HL-60 (cell line): ENCODE measurements at regions not wholly inside any gene's neighbourhood (a gene's known extent, or its start where the extent isn't known, plus 50 kb on each side); places are given as distances from the start of the nearest gene placed in this dataset.

Source experiments
- GABPA ChIP-seq: IDR thresholded peaks from 2 replicates; pipeline ENCODE4 v1.6.1; 2012; ENCODE audit warnings: low read depth
- SPI1 ChIP-seq: IDR thresholded peaks from 2 replicates; pipeline ENCODE4 v1.6.1; 2012; ENCODE audit warnings: low read depth, mild to moderate bottlenecking, borderline replicate concordance
- TF ChIP-seq, protein P1 (sequence below): IDR thresholded peaks from one replicate; pipeline ENCODE4 v1.5.1; 2011; ENCODE audit warnings: low read length, control low read depth, inconsistent platforms; ENCODE audit not compliant: insufficient read depth

DNA sequence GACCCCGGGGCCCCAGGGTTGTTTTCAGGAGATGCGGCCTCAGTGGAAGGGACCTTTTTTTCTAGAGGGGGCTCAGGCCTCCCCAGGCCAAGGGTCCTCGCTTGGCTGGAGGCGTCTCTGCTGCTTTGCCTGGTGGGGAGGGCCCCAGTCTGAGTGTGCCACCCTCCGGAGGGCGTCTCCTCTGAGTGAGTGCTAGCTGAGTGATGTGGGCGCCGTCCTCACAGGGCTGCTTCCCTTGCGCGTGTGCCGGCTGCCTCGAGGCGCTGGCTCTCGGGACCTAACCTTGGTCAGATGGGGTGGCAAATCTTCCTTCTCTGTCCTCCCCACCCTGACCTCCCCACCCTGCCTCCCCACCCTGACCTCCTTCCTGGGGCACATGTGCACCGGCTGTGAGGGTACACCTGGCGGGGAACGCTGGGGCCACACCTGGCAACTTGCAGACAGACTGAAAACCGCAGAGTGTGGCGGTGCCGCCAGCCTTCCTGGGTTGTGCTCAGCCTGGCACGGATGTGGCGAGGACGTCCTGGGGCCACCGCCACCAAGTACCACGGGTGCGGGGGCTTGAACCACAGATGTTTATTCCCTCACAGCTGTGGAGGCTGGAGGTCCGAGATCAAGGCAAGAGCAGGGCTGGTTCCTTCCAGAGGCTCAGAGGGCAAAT lies 93.0 kb upstream of the TTC34 start:
- no peak for TF ChIP-seq SPI1
- no peak for TF ChIP-seq GABPA
- TF ChIP-seq, protein P1, sequence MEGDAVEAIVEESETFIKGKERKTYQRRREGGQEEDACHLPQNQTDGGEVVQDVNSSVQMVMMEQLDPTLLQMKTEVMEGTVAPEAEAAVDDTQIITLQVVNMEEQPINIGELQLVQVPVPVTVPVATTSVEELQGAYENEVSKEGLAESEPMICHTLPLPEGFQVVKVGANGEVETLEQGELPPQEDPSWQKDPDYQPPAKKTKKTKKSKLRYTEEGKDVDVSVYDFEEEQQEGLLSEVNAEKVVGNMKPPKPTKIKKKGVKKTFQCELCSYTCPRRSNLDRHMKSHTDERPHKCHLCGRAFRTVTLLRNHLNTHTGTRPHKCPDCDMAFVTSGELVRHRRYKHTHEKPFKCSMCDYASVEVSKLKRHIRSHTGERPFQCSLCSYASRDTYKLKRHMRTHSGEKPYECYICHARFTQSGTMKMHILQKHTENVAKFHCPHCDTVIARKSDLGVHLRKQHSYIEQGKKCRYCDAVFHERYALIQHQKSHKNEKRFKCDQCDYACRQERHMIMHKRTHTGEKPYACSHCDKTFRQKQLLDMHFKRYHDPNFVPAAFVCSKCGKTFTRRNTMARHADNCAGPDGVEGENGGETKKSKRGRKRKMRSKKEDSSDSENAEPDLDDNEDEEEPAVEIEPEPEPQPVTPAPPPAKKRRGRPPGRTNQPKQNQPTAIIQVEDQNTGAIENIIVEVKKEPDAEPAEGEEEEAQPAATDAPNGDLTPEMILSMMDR, result no peak
